ENCODE measurements at regions not wholly inside any gene's neighbourhood (a gene's known extent, or its start where the extent isn't known, plus 50 kb on each side); places are given as distances from the start of the nearest gene placed in this dataset.

DNA sequence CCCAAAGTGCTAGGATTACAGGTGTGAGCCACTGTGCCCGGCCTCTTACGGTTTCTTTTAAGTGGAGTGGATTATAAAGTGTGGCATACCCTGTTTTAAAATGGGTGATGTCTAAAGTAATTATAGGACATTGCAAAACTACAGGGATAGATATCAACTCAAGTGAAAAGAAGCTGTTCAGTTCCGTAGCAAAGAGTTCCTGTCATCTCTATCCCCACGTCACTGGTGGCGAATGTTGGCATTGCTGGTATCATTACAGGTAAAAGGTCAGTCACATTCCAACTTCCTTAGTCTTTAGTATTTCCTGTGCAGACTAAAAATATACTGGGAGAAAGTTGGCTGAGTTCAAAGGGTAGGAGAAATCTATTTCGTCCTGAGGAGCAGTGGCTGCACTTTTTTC lies 95.6 kb upstream of the SLC38A2 start:
- ATAC-seq (no peak), DNase-seq (peak in 2 of 4 donors; percentile 20 to 25)
- Histone ChIP-seq H3K9me3 (no peaks in the 10 kb centered on the region), H3K4me1 (peaks cover 11% of the 10 kb centered on the region), H3K27me3 (no peaks in the 10 kb centered on the region), H3K27ac (no peak overlapping the region), H3K36me3 (replicated peaks in 1 of 2; ENCODE audit: insufficient read depth in 1 of 2, low read depth in 2 of 2) (no peaks in the 10 kb centered on the region), H3K4me3 (no peak overlapping the region)
- intact Hi-C loops (cut with DNase I) = no loop called here
- 62 to 71% methylated on average over 6 of the region's 6 CpGs for WGBS, 2 donors
- no peak for TF ChIP-seq CTCF (IDR thresholded peaks at IDR 0.05)
- no peak for TF ChIP-seq POLR2A (IDR thresholded peaks at IDR 0.05)

- ATAC-seq = no peak
- H3K27me3 ChIP-seq = no peaks in the 10 kb centered on the region
These were observed 92.7 kb upstream of the SLC38A2 start for GRCh38 chr12:46465307-46465706.

GRCh38 chr12:46464863-46465262 lies 92.3 kb upstream of the SLC38A2 start:
- no peak for DNase-seq
- TF ChIP-seq CTCF (IDR thresholded peaks at IDR 0.05) (no peak), POLR2A (IDR thresholded peaks at IDR 0.05) (no peak)
- H3K4me3 ChIP-seq = no peak overlapping the region
- H3K4me1 ChIP-seq = no peaks in the 10 kb centered on the region
- no peak overlapping the region for H3K27ac ChIP-seq
- WGBS, 2 donors = 84 to 93% methylated on average over 3 of the region's 3 CpGs
- H3K36me3 ChIP-seq (replicated peaks in 1 of 2; ENCODE audit: insufficient read depth in 1 of 2, low read depth in 2 of 2) = no peaks in the 10 kb centered on the region
- ATAC-seq = no peak
- intact Hi-C loops (cut with DNase I) = no loop called here
- H3K9me3 ChIP-seq = no peaks in the 10 kb centered on the region
- H3K27me3 ChIP-seq = no peaks in the 10 kb centered on the region

More at GRCh38 chr12:46465307-46465706, 92.7 kb upstream of the SLC38A2 start:
- Histone ChIP-seq H3K27ac (no peak overlapping the region), H3K4me3 (no peak overlapping the region), H3K36me3 (replicated peaks in 1 of 2; ENCODE audit: insufficient read depth in 1 of 2, low read depth in 2 of 2) (no peaks in the 10 kb centered on the region), H3K4me1 (no peaks in the 10 kb centered on the region), H3K9me3 (no peaks in the 10 kb centered on the region)
- no peak for DNase-seq
- intact Hi-C loops (cut with DNase I) = no loop called here
- TF ChIP-seq POLR2A (IDR thresholded peaks at IDR 0.05) = no peak
- no peak for TF ChIP-seq CTCF (IDR thresholded peaks at IDR 0.05)

DNA sequence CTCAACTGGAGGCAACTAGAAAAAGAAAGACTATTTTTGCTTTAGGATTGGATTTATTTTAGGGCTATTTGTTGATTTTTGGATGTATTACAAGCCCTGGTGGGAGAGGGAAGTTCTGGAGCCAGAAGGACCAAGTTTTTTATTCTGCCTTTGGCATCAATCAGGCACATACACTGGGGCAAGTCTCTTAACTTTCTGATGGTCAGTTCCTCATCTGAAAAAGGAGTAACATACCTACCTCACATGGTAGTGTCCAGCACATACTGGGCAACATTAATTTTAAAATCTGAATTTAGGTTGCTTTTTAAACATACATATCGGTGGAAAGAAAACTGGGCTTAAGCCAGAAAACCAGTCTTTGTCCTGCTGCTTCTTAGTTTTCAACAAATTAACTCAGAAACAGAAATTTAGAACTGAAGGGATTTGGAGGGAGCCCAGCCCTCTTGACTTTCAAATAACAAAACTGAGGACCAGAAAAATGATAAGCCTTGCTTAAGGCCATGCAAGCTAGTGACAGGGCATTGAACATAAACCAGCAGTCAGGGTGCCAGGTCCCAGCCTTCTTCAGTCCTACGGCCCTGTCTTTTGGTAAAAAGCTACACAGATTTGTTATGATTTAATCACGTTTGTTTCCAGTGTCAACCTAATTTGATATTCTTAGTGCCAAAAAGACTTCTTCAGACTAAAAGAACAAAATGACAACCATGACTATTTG lies 90.2 kb upstream of the SLC38A2 start:
- WGBS, 2 donors = 77 to 85% methylated on average over 3 of the region's 3 CpGs
- TF ChIP-seq POLR2A (IDR thresholded peaks at IDR 0.05) (no peak), CTCF (IDR thresholded peaks at IDR 0.05) (no peak)
- H3K4me3 ChIP-seq = no peak overlapping the region
- ATAC-seq (no peak), DNase-seq (no peak)
- H3K27me3 ChIP-seq = no peaks in the 10 kb centered on the region
- no peak overlapping the region for H3K27ac ChIP-seq
- intact Hi-C loops (cut with DNase I) = no loop called here
- no peaks in the 10 kb centered on the region for H3K4me1 ChIP-seq
- no peaks in the 10 kb centered on the region for H3K36me3 ChIP-seq (replicated peaks in 1 of 2; ENCODE audit: insufficient read depth in 1 of 2, low read depth in 2 of 2)
- no peaks in the 10 kb centered on the region for H3K9me3 ChIP-seq

All from body of pancreas (tissue), 4 donors.